DND-41 (cell line): ENCODE measurements at regions not wholly inside any gene's neighbourhood (a gene's known extent, or its start where the extent isn't known, plus 50 kb on each side); places are given as distances from the start of the nearest gene placed in this dataset.

Experiments
- CTCF ChIP-seq: IDR thresholded peaks from 2 replicates; pipeline ENCODE4 v1.5.1; 2012; ENCODE audit warnings: borderline replicate concordance, low read length, moderate library complexity, mild to moderate bottlenecking; ENCODE audit not compliant: poor library complexity, severe bottlenecking; ENCODE audit errors: extremely low read depth
- EZH2 ChIP-seq: IDR thresholded peaks from 3 replicates; pipeline ENCODE4 v1.6.1; 2012; ENCODE audit warnings: borderline replicate concordance, low read depth, mild to moderate bottlenecking, moderate library complexity, low read length, inconsistent platforms; ENCODE audit not compliant: severe bottlenecking

GRCh38 chr5:98604721-98605425 lies 168.6 kb upstream of the RGMB start:
- TF ChIP-seq EZH2 (no peak), CTCF (no peak)
